Neural crest cell (in vitro differentiated cells): ENCODE measurements at regions not wholly inside any gene's neighbourhood (a gene's known extent, or its start where the extent isn't known, plus 50 kb on each side); places are given as distances from the start of the nearest gene placed in this dataset.

Experiments used
- DNase-seq: peaks from one replicate; pipeline ENCODE4 v3.0.0; 2021; ENCODE audit warnings: low read depth, mixed read lengths, low spot score
- H3K27ac Mint-ChIP-seq: one replicate; pipeline ENCODE4 v1.8.0; 2021; ENCODE audit warnings: mild to moderate bottlenecking, mixed read lengths; ENCODE audit not compliant: unreplicated experiment
- H3K27me3 Mint-ChIP-seq: 2 replicates; pipeline ENCODE4 v1.8.0; 2021; ENCODE audit warnings: low read depth, mild to moderate bottlenecking, mixed read lengths
- H3K36me3 Mint-ChIP-seq: 2 replicates; pipeline ENCODE4 v1.8.0; 2021; ENCODE audit warnings: low read depth, mild to moderate bottlenecking, mixed read lengths
- H3K4me1 Mint-ChIP-seq: 2 replicates; pipeline ENCODE4 v1.8.0; 2021; ENCODE audit warnings: mixed read lengths
- H3K4me3 Mint-ChIP-seq: one replicate; pipeline ENCODE4 v1.8.0; 2021; ENCODE audit warnings: mild to moderate bottlenecking, mixed read lengths
- H3K9me3 Mint-ChIP-seq: 2 replicates; pipeline ENCODE4 v1.8.0; 2021; ENCODE audit warnings: mixed read lengths
- CTCF ChIP-seq: fragments of 200-600 bp; sonication (generic); conservative IDR thresholded peaks from 2 replicates; pipeline ENCODE4 v1.5.0; 2021; ENCODE audit warnings: antibody characterized with exemption, mild to moderate bottlenecking

DNA sequence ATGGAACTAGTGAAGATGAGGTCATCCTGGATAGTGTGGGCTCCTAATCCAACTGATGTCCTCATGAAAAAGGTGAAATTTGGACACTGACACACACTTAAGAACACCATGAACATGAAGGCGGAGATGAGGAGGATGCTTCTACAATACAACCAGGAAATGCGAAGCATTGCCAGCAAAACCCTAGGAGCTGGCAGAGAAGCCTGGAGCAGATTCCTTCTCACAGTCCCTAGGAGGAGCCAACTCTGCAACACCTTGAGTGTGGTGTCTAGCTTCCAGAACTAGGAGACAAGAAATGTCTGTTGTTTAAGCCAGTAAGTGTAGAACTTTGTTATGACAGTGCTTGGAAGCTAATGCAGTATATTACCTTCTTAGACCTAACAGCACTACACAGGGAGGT, 191.9 kb upstream of the PWP1 start:
- H3K27me3 Mint-ChIP-seq = no peaks in the 10 kb centered on the region
- H3K27ac Mint-ChIP-seq = no peak overlapping the region
- peaks cover 4% of the 10 kb centered on the region for H3K9me3 Mint-ChIP-seq
- no peak overlapping the region for H3K4me3 Mint-ChIP-seq
- peaks cover 14% of the 10 kb centered on the region for H3K4me1 Mint-ChIP-seq
- DNase-seq = no peak
- no peak for TF ChIP-seq CTCF
- peaks cover 8% of the 10 kb centered on the region for H3K36me3 Mint-ChIP-seq

- no peak for TF ChIP-seq CTCF
- no peak overlapping the region for H3K27ac Mint-ChIP-seq
- DNase-seq = no peak
- peaks cover 4% of the 10 kb centered on the region for H3K9me3 Mint-ChIP-seq
- H3K4me3 Mint-ChIP-seq = no peak overlapping the region
- H3K36me3 Mint-ChIP-seq = peaks cover 8% of the 10 kb centered on the region
- H3K4me1 Mint-ChIP-seq = peaks cover 14% of the 10 kb centered on the region
- H3K27me3 Mint-ChIP-seq = no peaks in the 10 kb centered on the region
These were observed 191.3 kb upstream of the PWP1 start for GRCh38 chr12:107494331-107494730.

- H3K27me3 Mint-ChIP-seq = no peaks in the 10 kb centered on the region
- H3K36me3 Mint-ChIP-seq = peaks cover 8% of the 10 kb centered on the region
- H3K4me3 Mint-ChIP-seq = no peak overlapping the region
- no peak for DNase-seq
- H3K4me1 Mint-ChIP-seq = peaks cover 14% of the 10 kb centered on the region
- TF ChIP-seq CTCF = no peak
- H3K27ac Mint-ChIP-seq = no peak overlapping the region
- H3K9me3 Mint-ChIP-seq = peaks cover 4% of the 10 kb centered on the region
These were observed 190.0 kb upstream of the PWP1 start for GRCh38 chr12:107495604-107496003.

DNA sequence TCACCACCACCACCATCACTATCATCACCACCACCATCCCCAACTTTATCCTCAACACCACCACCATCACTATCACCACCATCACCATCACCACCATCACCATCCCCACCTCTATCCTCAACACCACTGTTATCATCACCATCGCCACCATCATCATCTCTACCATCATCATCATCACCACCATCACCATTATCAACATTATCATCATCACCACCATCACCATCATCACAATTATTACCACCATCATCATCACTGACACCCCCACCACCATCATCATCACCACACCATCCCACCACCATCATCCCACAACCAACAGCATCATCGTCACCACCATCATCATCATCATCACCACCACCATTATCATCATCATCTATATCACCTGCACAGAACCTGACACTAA, 188.4 kb upstream of the PWP1 start:
- no peak for TF ChIP-seq CTCF

DNA sequence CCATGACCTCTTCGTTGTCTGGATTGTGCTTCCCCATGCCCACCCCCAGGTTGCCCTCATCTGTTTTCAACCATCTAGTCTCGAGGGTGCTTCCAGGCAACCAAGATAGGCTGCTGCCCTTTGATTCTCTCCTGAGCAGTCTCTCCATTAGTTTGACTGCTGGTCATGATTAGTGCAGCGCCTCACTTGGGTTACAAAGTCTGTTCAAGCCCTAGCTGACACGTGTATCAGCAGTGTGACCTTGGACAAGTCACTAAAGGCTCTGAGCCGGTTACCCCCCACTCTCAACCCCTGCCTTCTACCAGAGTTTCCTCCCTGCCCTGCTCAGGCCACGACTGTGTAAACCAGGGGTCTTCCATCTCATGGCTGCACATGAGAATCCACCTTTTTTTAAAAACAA, 185.3 kb upstream of the PWP1 start:
- no peak for DNase-seq
- Mint-ChIP-seq H3K27me3 (peaks cover 4% of the 10 kb centered on the region), H3K4me1 (no peaks in the 10 kb centered on the region), H3K9me3 (peaks cover 4% of the 10 kb centered on the region), H3K27ac (no peak overlapping the region), H3K4me3 (no peak overlapping the region), H3K36me3 (peaks cover 8% of the 10 kb centered on the region)
- no peak for TF ChIP-seq CTCF

More for the DNA sequence above, 188.4 kb upstream of the PWP1 start:
- Mint-ChIP-seq H3K9me3 (peaks cover 4% of the 10 kb centered on the region), H3K36me3 (peaks cover 8% of the 10 kb centered on the region), H3K27me3 (peaks cover 4% of the 10 kb centered on the region), H3K4me3 (no peak overlapping the region), H3K27ac (no peak overlapping the region), H3K4me1 (peaks cover 8% of the 10 kb centered on the region)
- no peak for DNase-seq

DNA sequence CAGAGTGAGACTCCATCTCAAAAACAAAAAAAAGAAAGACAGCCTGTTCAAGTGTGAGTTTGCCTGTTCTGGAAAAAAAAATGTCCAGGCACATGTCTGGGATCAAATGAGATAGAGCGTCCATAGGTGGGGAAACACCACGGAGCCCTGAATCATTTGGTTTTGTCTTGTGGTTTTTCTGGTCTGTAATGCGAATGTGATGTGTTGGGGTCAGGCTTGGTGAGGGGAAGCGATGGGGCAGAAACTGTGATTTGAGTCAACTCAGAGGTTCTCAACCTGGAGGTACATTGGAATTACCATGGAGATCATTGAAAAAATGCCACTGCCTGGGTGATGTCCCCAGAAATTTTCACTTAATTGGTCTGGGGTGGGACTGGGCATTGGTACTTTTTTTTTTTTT, 183.9 kb upstream of the PWP1 start:
- Mint-ChIP-seq H3K27ac (peak overlapping the region; percentile 13), H3K9me3 (peaks cover 4% of the 10 kb centered on the region), H3K36me3 (peaks cover 8% of the 10 kb centered on the region), H3K4me1 (no peaks in the 10 kb centered on the region), H3K27me3 (peaks cover 6% of the 10 kb centered on the region), H3K4me3 (no peak overlapping the region)
- no peak for DNase-seq
- TF ChIP-seq CTCF = no peak
